ENCODE measurements at regions not wholly inside any gene's neighbourhood (a gene's known extent, or its start where the extent isn't known, plus 50 kb on each side); places are given as distances from the start of the nearest gene placed in this dataset.

GRCh38 chr7:67542916-67543315 is 546.3 kb downstream of the TYW1 start:
- H3K36me3 ChIP-seq (ENCODE audit: control insufficient read depth in 4 of 4, insufficient read depth in 3 of 4, low read depth in 1 of 4, low read length in 3 of 4): no peaks in the 10 kb centered on the region
- H3K9me3 ChIP-seq (ENCODE audit: control insufficient read depth in 4 of 4, low read length in 3 of 4): no peaks in the 10 kb centered on the region
- H3K4me3 ChIP-seq (ENCODE audit: low read depth in 1 of 3, low read length in 3 of 3): no peak overlapping the region
- H3K9ac ChIP-seq (ENCODE audit: low read depth in 1 of 2, low read length in 2 of 2): no peak overlapping the region
- peaks cover 0 to 3% (median 0%) of the 10 kb centered on the region in 4 donors for H3K27me3 ChIP-seq (ENCODE audit: control insufficient read depth in 4 of 4, insufficient read depth in 4 of 4, low read length in 3 of 4)
- no peaks in the 10 kb centered on the region for H3K4me1 ChIP-seq (ENCODE audit: control insufficient read depth in 4 of 4, insufficient read depth in 4 of 4, low read length in 3 of 4)
- TF ChIP-seq JUND (IDR thresholded peaks at IDR 0.05) (no peak), SP1 (IDR thresholded peaks at IDR 0.05) (no peak), RAD21 (IDR thresholded peaks at IDR 0.05) (no peak), FOXA2 (IDR thresholded peaks at IDR 0.05) (no peak), EGR1 (IDR thresholded peaks at IDR 0.05; ENCODE audit: low read depth in 2 of 2) (no peak), GABPA (IDR thresholded peaks at IDR 0.05 in 1 of 2, conservative IDR thresholded peaks at IDR 0.05 in 1 of 2) (no peak), ZBTB33 (IDR thresholded peaks at IDR 0.05) (no peak), HNF4A (conservative IDR thresholded peaks at IDR 0.05) (no peak), RXRA (IDR thresholded peaks at IDR 0.05) (no peak), TAF1 (conservative IDR thresholded peaks at IDR 0.05) (no peak), ATF3 (IDR thresholded peaks at IDR 0.05) (no peak)
- WGBS: 94% methylated on average over 8 of the region's 8 CpGs
- DNase-seq (ENCODE audit: low spot score): no peak
- H3K27ac ChIP-seq (ENCODE audit: low read depth in 1 of 2, low read length in 2 of 2): no peak overlapping the region

- no peak for DNase-seq (ENCODE audit: low spot score)
These were observed 550.7 kb downstream of the TYW1 start for GRCh38 chr7:67547183-67547907.

More at GRCh38 chr7:67547183-67547907, 550.7 kb downstream of the TYW1 start:
- Histone ChIP-seq H3K36me3 (ENCODE audit: control insufficient read depth in 4 of 4, insufficient read depth in 3 of 4, low read depth in 1 of 4, low read length in 3 of 4) (no peaks in the 10 kb centered on the region), H3K9me3 (ENCODE audit: control insufficient read depth in 4 of 4, low read length in 3 of 4) (no peaks in the 10 kb centered on the region), H3K27me3 (ENCODE audit: control insufficient read depth in 4 of 4, insufficient read depth in 4 of 4, low read length in 3 of 4) (no peaks in the 10 kb centered on the region), H3K27ac (ENCODE audit: low read depth in 1 of 2, low read length in 2 of 2) (no peak overlapping the region), H3K4me1 (ENCODE audit: control insufficient read depth in 4 of 4, insufficient read depth in 4 of 4, low read length in 3 of 4) (no peaks in the 10 kb centered on the region), H3K9ac (ENCODE audit: low read depth in 1 of 2, low read length in 2 of 2) (no peak overlapping the region), H3K4me3 (ENCODE audit: low read depth in 1 of 3, low read length in 3 of 3) (no peak overlapping the region)
- TF ChIP-seq GABPA (IDR thresholded peaks at IDR 0.05 in 1 of 2, conservative IDR thresholded peaks at IDR 0.05 in 1 of 2) (no peak), MAX (IDR thresholded peaks at IDR 0.05) (no peak), TAF1 (conservative IDR thresholded peaks at IDR 0.05) (no peak), RAD21 (IDR thresholded peaks at IDR 0.05) (no peak), RXRA (IDR thresholded peaks at IDR 0.05) (no peak), ATF3 (IDR thresholded peaks at IDR 0.05) (no peak), HNF4A (conservative IDR thresholded peaks at IDR 0.05) (no peak), CTCF (IDR thresholded peaks at IDR 0.05; ENCODE audit: low read depth, low read length, missing input control) (no peak)
- 91% methylated on average over 7 of the region's 7 CpGs for WGBS
